Cardiac muscle cell (in vitro differentiated cells and primary cell): ENCODE measurements at regions not wholly inside any gene's neighbourhood (a gene's known extent, or its start where the extent isn't known, plus 50 kb on each side); places are given as distances from the start of the nearest gene placed in this dataset.

ENCODE experiments used
- DNase-seq, 2 donors: peaks; one replicate each; pipeline versions ENCODE4 v3.0.0 to v3.0.0-alpha.2; 2010 to 2017; ENCODE audit warnings: low read depth in 1 of 2, low spot score in 1 of 2
- H3K27ac ChIP-seq: fragments of 200-600 bp; sonication (generic); 2 replicates; pipeline ENCODE4 v1.5.1; 2016
- H3K27me3 ChIP-seq: fragments of 200-600 bp; sonication (generic); 2 replicates; pipeline ENCODE4 v1.6.0; 2016; ENCODE audit warnings: control low read depth
- H3K36me3 ChIP-seq: fragments of 200-600 bp; sonication (generic); 2 replicates; pipeline ENCODE4 v1.5.1; 2016; ENCODE audit warnings: control low read depth
- H3K4me1 ChIP-seq: fragments of 200-600 bp; sonication (generic); 2 replicates; pipeline ENCODE4 v1.8.1; 2017; ENCODE audit warnings: low read depth, mild to moderate bottlenecking, mixed run types
- H3K4me3 ChIP-seq: fragments of 200-600 bp; sonication (generic); 2 replicates; pipeline ENCODE4 v1.5.1; 2016; ENCODE audit warnings: mild to moderate bottlenecking
- H3K9me3 ChIP-seq: fragments of 200-600 bp; sonication (generic); 2 replicates; pipeline ENCODE4 v1.5.1; 2017; ENCODE audit warnings: low read depth, mild to moderate bottlenecking, control low read depth
- TF ChIP-seq, protein P1 (sequence below): IDR thresholded peaks from 2 replicates; pipeline ENCODE4 v1.5.1; 2012; ENCODE audit warnings: low read depth, mild to moderate bottlenecking, low read length

- Histone ChIP-seq H3K36me3 (no peaks in the 10 kb centered on the region), H3K9me3 (no peaks in the 10 kb centered on the region), H3K4me3 (no peak overlapping the region), H3K27me3 (no peaks in the 10 kb centered on the region), H3K27ac (no peak overlapping the region), H3K4me1 (no peaks in the 10 kb centered on the region)
- TF ChIP-seq, protein P1, sequence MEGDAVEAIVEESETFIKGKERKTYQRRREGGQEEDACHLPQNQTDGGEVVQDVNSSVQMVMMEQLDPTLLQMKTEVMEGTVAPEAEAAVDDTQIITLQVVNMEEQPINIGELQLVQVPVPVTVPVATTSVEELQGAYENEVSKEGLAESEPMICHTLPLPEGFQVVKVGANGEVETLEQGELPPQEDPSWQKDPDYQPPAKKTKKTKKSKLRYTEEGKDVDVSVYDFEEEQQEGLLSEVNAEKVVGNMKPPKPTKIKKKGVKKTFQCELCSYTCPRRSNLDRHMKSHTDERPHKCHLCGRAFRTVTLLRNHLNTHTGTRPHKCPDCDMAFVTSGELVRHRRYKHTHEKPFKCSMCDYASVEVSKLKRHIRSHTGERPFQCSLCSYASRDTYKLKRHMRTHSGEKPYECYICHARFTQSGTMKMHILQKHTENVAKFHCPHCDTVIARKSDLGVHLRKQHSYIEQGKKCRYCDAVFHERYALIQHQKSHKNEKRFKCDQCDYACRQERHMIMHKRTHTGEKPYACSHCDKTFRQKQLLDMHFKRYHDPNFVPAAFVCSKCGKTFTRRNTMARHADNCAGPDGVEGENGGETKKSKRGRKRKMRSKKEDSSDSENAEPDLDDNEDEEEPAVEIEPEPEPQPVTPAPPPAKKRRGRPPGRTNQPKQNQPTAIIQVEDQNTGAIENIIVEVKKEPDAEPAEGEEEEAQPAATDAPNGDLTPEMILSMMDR, result no peak
- peak in 1 of 2 donors; percentile 0 for DNase-seq
These were observed 174.4 kb upstream of the RADX start for GRCh38 chrX:106437407-106437806.

- no peak overlapping the region for H3K4me3 ChIP-seq
- no peak for DNase-seq
- H3K9me3 ChIP-seq, result no peaks in the 10 kb centered on the region
- no peaks in the 10 kb centered on the region for H3K36me3 ChIP-seq
- no peak overlapping the region for H3K27ac ChIP-seq
- TF ChIP-seq, protein P1, result no peak
- H3K27me3 ChIP-seq, result no peaks in the 10 kb centered on the region
- H3K4me1 ChIP-seq, result no peaks in the 10 kb centered on the region
These were observed 161.4 kb upstream of the RADX start for GRCh38 chrX:106450405-106450804.

- Histone ChIP-seq H3K4me1 (no peaks in the 10 kb centered on the region), H3K36me3 (no peaks in the 10 kb centered on the region), H3K9me3 (no peaks in the 10 kb centered on the region), H3K27me3 (no peaks in the 10 kb centered on the region), H3K4me3 (no peak overlapping the region), H3K27ac (no peak overlapping the region)
- DNase-seq, result no peak
- TF ChIP-seq, protein P1, result no peak
These were observed 159.8 kb upstream of the RADX start for GRCh38 chrX:106451933-106452332.

- TF ChIP-seq, protein P1, result no peak
- DNase-seq, result no peak
- no peak overlapping the region for H3K4me3 ChIP-seq
- H3K27ac ChIP-seq, result no peak overlapping the region
- no peaks in the 10 kb centered on the region for H3K9me3 ChIP-seq
- H3K27me3 ChIP-seq, result no peaks in the 10 kb centered on the region
- no peaks in the 10 kb centered on the region for H3K4me1 ChIP-seq
- no peaks in the 10 kb centered on the region for H3K36me3 ChIP-seq
These were observed 156.8 kb upstream of the RADX start for GRCh38 chrX:106454991-106455390.

DNA sequence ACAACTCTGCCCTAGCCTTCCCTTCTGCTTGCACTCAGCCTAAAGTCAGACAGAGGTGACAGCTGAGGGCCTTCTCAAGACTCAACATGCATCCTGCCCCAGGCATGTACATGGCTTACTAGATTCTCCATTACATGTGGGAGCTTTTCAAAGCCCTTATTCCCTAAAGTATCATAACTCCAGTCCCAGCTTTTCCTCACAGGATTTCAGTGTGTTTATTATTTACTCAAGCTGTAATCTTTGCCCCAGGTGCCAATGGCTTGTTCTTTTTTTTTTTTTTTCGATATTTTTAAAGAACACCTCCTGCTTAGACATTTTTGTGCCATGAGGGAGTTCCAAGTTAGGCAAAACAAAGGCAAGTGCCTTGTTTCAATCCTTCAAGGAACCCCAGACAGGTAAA is 154.0 kb upstream of the RADX start:
- Histone ChIP-seq H3K36me3 (no peaks in the 10 kb centered on the region), H3K27ac (no peak overlapping the region), H3K4me3 (no peak overlapping the region), H3K27me3 (no peaks in the 10 kb centered on the region), H3K9me3 (no peaks in the 10 kb centered on the region), H3K4me1 (no peaks in the 10 kb centered on the region)
- DNase-seq, result no peak
- TF ChIP-seq, protein P1, result no peak

DNA sequence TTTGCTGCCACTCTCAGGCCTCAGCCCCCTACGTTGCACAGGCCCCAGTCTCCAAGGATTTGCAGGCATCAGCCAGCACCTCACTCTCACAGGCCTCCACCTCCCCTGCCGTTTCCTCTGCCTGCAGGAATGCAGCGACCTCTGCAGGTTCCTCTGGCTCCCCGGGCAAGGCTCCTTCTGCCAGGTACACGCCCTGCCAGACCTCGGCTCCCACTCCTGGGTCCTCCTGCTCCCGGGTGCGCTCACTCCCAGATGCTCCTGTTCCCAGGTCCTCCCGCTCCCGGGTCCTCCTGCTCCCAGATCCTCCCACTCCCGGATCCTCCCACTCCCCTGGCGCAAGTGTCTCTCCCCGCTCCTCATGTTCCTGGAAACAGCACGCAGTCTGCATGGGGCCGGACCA is 144.4 kb upstream of the RADX start:
- Histone ChIP-seq H3K4me1 (no peaks in the 10 kb centered on the region), H3K27ac (no peak overlapping the region), H3K4me3 (no peak overlapping the region), H3K36me3 (no peaks in the 10 kb centered on the region), H3K9me3 (no peaks in the 10 kb centered on the region), H3K27me3 (no peaks in the 10 kb centered on the region)
- no peak for DNase-seq
- TF ChIP-seq, protein P1, result no peak
